ENCODE measurements at regions not wholly inside any gene's neighbourhood (a gene's known extent, or its start where the extent isn't known, plus 50 kb on each side); places are given as distances from the start of the nearest gene placed in this dataset.

DNA sequence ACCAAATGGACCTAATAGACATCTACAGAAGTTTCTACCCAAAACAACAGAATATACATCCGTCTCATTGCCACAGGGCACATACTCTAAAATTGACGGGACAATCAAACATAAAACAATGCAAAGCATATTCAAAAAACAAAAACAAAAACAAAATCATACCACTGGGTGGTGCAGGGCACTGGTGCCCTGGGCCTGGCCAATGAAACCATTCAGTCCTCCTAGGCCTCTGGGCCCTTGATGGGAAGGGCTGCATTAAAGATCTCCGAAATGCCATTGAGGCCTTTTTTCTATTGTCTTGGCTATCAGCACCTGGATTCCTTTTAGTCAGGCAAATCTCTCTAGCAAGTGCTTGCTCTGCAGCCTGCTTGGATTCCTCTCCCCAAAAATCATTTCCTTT lies 213.9 kb upstream of the ZCCHC13 start:
- no peak overlapping the region for H3K4me3 ChIP-seq (ENCODE audit: low read depth, low read length)
- H3K36me3 ChIP-seq (replicated peaks): no peaks in the 10 kb centered on the region
- in situ Hi-C loops (cut with HindIII; ENCODE audit: low pct_ligation_motif_present, low sequenced_read_pairs): no loop called here
- H3K27ac ChIP-seq: no peak overlapping the region
- TF ChIP-seq, protein P1, sequence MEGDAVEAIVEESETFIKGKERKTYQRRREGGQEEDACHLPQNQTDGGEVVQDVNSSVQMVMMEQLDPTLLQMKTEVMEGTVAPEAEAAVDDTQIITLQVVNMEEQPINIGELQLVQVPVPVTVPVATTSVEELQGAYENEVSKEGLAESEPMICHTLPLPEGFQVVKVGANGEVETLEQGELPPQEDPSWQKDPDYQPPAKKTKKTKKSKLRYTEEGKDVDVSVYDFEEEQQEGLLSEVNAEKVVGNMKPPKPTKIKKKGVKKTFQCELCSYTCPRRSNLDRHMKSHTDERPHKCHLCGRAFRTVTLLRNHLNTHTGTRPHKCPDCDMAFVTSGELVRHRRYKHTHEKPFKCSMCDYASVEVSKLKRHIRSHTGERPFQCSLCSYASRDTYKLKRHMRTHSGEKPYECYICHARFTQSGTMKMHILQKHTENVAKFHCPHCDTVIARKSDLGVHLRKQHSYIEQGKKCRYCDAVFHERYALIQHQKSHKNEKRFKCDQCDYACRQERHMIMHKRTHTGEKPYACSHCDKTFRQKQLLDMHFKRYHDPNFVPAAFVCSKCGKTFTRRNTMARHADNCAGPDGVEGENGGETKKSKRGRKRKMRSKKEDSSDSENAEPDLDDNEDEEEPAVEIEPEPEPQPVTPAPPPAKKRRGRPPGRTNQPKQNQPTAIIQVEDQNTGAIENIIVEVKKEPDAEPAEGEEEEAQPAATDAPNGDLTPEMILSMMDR (IDR thresholded peaks at IDR 0.05; ENCODE audit: low read depth, low read length, missing control alignments): no peak
- H3K27me3 ChIP-seq (replicated peaks): no peaks in the 10 kb centered on the region
- DNase-seq: no peak

DNA sequence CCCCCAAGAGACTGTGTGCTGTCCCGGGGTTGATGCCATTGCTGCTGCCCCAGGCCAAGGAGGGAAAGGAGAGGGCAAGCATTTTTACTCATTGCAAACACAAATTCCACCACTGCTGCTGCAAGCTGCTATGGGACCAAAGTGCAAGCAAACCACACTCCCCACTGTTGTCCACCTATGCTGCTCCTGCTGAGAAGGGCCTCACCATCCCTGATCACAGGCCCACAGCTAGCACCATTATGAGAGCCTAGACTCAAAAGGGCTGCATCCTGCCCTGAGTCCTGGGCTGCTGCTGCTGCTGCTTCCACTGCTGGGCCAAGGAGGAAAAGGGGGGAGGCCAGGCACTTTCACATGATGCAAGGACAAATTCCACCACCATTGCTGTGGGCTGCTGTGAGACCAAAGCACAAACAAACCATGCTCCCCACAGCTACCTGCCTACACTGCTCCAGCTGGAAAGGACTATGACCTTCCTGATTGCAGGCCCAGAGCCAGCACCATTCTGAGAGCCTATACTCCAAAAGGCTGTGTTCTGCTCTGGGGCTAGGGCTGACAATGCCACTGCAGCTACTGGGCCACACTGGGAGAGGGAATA lies 218.2 kb upstream of the ZCCHC13 start:
- no peaks in the 10 kb centered on the region for H3K36me3 ChIP-seq (replicated peaks)
- no peaks in the 10 kb centered on the region for H3K27me3 ChIP-seq (replicated peaks)
- in situ Hi-C loops (cut with HindIII; ENCODE audit: low pct_ligation_motif_present, low sequenced_read_pairs): no loop called here
- no peak overlapping the region for H3K27ac ChIP-seq
- TF ChIP-seq, protein P1 (IDR thresholded peaks at IDR 0.05; ENCODE audit: low read depth, low read length, missing control alignments): no peak
- no peak overlapping the region for H3K4me3 ChIP-seq (ENCODE audit: low read depth, low read length)
- no peak for DNase-seq

DNA sequence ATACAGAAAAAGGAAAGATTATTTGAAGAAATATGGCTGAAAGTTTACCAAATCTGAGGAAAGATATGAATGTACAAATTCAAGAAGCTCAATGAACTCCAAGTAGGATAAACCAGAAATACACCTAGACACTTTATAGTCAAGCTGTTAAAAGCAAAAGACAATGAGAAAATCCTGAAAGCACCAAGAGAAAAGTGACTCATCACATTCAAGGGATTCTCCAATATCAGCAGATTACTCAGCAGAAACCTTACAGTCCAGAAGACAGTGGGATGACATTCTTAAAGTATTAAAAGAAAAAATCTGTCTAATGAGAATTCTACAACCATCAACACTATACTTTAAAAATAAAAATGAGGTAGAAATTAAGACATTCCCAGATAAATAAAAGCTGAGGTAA lies 223.8 kb upstream of the ZCCHC13 start:
- no peaks in the 10 kb centered on the region for H3K27me3 ChIP-seq (replicated peaks)
- H3K27ac ChIP-seq: no peak overlapping the region
- no peak overlapping the region for H3K4me3 ChIP-seq (ENCODE audit: low read depth, low read length)
- TF ChIP-seq, protein P1 (IDR thresholded peaks at IDR 0.05; ENCODE audit: low read depth, low read length, missing control alignments): no peak
- no peak for DNase-seq
- in situ Hi-C loops (cut with HindIII; ENCODE audit: low pct_ligation_motif_present, low sequenced_read_pairs): no loop called here
- H3K36me3 ChIP-seq (replicated peaks): no peaks in the 10 kb centered on the region

DNA sequence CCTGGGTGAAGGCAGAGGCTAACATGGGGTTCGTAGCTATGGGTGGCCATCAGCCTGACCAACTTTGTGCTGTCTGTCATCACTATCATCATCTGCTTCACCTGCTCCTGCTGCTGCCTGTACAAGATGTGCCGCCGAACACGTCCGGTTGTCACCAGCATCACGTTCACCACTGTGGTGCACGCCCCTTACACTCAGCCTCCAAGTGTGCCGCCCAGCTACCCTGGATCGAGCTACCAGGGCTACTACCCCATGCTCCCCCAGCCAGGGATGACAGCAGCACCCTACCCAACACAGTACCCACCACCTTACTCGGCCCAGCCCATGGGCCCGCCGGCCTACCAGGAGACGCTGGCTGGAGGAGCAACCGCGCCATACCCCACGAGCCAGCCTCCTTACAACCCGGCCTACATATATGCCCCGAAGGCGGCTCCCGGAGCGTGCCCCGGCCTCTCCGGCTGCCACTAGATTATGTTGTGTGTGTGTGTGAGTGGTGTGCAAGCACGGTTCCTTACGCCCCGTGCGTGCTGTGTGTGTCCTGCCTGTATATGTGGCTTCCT lies 213.4 kb upstream of the XIST start:
- no peak overlapping the region for H3K4me3 ChIP-seq (ENCODE audit: low read depth, low read length)
- H3K27ac ChIP-seq: no peak overlapping the region
- TF ChIP-seq, protein P1 (IDR thresholded peaks at IDR 0.05; ENCODE audit: low read depth, low read length, missing control alignments): no peak
- DNase-seq: no peak
- in situ Hi-C loops (cut with HindIII; ENCODE audit: low pct_ligation_motif_present, low sequenced_read_pairs): no loop called here
- no peaks in the 10 kb centered on the region for H3K27me3 ChIP-seq (replicated peaks)
- no peaks in the 10 kb centered on the region for H3K36me3 ChIP-seq (replicated peaks)

DNA sequence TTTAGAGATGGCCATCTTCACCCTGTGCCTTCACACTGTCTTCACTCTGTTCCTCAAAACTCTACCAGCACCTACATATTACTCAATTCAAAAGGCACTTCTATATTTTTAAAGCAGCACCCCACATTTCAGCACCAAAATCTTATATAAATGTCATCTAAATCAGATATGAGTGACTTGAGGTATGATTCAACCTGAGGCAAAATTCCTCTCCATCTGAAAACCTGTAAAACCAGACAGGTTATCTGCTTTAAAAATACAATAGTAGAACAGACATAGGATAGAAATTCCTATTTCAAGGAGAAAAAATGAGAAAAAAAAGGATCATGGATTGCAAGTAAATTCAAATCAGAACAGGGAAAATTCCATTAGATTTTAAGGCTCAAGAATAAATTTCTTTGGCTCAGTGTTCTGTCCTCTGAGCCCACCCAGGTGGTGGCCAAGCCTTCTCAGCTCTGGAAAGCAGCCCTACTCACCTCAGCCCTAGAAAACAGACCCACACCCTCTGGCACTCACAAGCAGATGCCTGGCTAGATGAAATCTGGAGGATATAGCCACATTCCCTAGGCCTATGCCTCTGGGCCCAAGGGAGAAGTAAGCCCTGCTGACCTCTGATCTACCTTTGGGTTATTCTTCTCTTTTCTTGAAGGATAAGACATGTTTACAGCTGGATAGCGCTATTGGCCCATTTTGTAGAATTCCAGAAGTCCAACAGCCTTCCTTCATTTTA lies 211.1 kb upstream of the XIST start:
- H3K36me3 ChIP-seq (replicated peaks): no peaks in the 10 kb centered on the region
- no peaks in the 10 kb centered on the region for H3K27me3 ChIP-seq (replicated peaks)
- TF ChIP-seq, protein P1 (IDR thresholded peaks at IDR 0.05; ENCODE audit: low read depth, low read length, missing control alignments): no peak
- in situ Hi-C loops (cut with HindIII; ENCODE audit: low pct_ligation_motif_present, low sequenced_read_pairs): no loop called here
- DNase-seq: no peak
- H3K4me3 ChIP-seq (ENCODE audit: low read depth, low read length): no peak overlapping the region
- no peak overlapping the region for H3K27ac ChIP-seq

Data from brain microvascular endothelial cell (primary cell).